Smooth muscle cell (in vitro differentiated cells): ENCODE measurements at regions not wholly inside any gene's neighbourhood (a gene's known extent, or its start where the extent isn't known, plus 50 kb on each side); places are given as distances from the start of the nearest gene placed in this dataset.

Experiments used
- DNase-seq: peaks from one replicate; lab custom pipeline; 2025; ENCODE audit not compliant: unreplicated experiment; lab: John Stamatoyannopoulos, UW
- H2AFZ ChIP-seq: fragments of 200-600 bp; sonication (generic); 2 replicates; pipeline ENCODE4 v1.6.0; 2016; ENCODE audit warnings: antibody characterized with exemption, low read depth, mild to moderate bottlenecking
- H3F3A ChIP-seq: fragments of 200-600 bp; sonication (generic); 2 replicates; pipeline ENCODE4 v1.6.0; 2017; ENCODE audit warnings: antibody characterized with exemption, low read depth
- H3K27ac ChIP-seq: fragments of 200-600 bp; sonication (generic); 2 replicates; pipeline ENCODE4 v1.5.1; 2016; ENCODE audit warnings: low read depth, mild to moderate bottlenecking
- H3K27me3 ChIP-seq: fragments of 200-600 bp; sonication (generic); 2 replicates; pipeline ENCODE4 v1.6.1; 2016; ENCODE audit warnings: low read depth, mild to moderate bottlenecking
- H3K36me3 ChIP-seq: fragments of 200-600 bp; sonication (generic); 2 replicates; pipeline ENCODE4 v1.5.1; 2016; ENCODE audit warnings: low read depth
- H3K4me1 ChIP-seq: fragments of 200-600 bp; sonication (generic); 2 replicates; pipeline ENCODE4 v1.5.1; 2016; ENCODE audit warnings: low read depth
- H3K4me2 ChIP-seq: fragments of 200-600 bp; sonication (generic); 2 replicates; pipeline ENCODE4 v1.6.0; 2016; ENCODE audit warnings: mild to moderate bottlenecking
- H3K4me3 ChIP-seq: fragments of 200-600 bp; sonication (generic); 2 replicates; pipeline ENCODE4 v1.5.1; 2016; ENCODE audit warnings: mild to moderate bottlenecking
- H3K79me2 ChIP-seq: fragments of 200-600 bp; sonication (generic); 2 replicates; pipeline ENCODE4 v1.6.0; 2016; ENCODE audit warnings: low read depth, mild to moderate bottlenecking
- H3K9ac ChIP-seq: fragments of 200-600 bp; sonication (generic); 2 replicates; pipeline ENCODE4 v1.6.0; 2016; ENCODE audit warnings: low read depth
- H3K9me3 ChIP-seq: fragments of 200-600 bp; sonication (generic); replicated peaks from 2 replicates; pipeline ENCODE4 v1.5.1; 2016; ENCODE audit warnings: low read depth
- H4K20me1 ChIP-seq: fragments of 200-600 bp; sonication (generic); 2 replicates; pipeline ENCODE4 v1.6.0; 2016; ENCODE audit warnings: low read depth
- CTCF ChIP-seq: fragments of 200-600 bp; sonication (generic); IDR thresholded peaks from 2 replicates; pipeline ENCODE4 v1.5.1; 2017; ENCODE audit warnings: borderline replicate concordance, mild to moderate bottlenecking, antibody characterized with exemption; ENCODE audit not compliant: insufficient read depth, poor library complexity, severe bottlenecking
- WGBS: methylation state at CpG from one replicate; pipeline ENCODE4 v1.1.7; 2016; ENCODE audit warnings: low lambda C conversion rate; 5-methylcytosine and 5-hydroxymethylcytosine counted together

DNA sequence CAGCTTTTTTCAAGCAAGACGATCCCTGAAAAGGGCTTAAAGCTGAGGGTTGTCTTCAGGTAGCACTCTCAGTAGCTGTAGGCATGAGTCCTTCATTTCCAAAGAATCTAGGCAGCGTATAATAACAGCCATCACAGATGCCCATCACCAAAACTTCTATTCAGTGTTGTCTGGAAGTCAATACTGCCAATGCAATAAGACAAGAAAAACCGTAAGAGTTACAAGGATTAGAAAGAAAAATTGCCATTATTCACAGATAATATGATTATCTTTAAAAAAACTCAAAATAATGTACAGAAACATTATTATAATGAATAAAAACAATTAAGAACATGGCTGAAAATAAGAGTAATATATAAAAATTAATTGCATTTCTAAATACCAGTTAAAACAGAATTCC lies 208.2 kb upstream of the ADRA1B start:
- H3K79me2 ChIP-seq = no peaks in the 10 kb centered on the region
- no peak overlapping the region for H3K4me2 ChIP-seq
- TF ChIP-seq CTCF = no peak
- 84% methylated on average over 3 of the region's 3 CpGs for whole genome bisulfite sequencing
- H3K4me3 ChIP-seq = no peak overlapping the region
- no peak overlapping the region for H2AFZ ChIP-seq
- no peak overlapping the region for H3K9ac ChIP-seq
- H3K27ac ChIP-seq = no peak overlapping the region
- no peak for DNase-seq
- H3K27me3 ChIP-seq = no peaks in the 10 kb centered on the region
- H3K9me3 ChIP-seq = no peaks in the 10 kb centered on the region
- H3F3A ChIP-seq = no peaks in the 10 kb centered on the region
- no peaks in the 10 kb centered on the region for H3K4me1 ChIP-seq
- no peaks in the 10 kb centered on the region for H3K36me3 ChIP-seq
- H4K20me1 ChIP-seq = no peaks in the 10 kb centered on the region

GRCh38 chr5:159712672-159713071 lies 203.6 kb upstream of the ADRA1B start:
- H3K4me1 ChIP-seq = no peaks in the 10 kb centered on the region
- no peak for TF ChIP-seq CTCF
- no peaks in the 10 kb centered on the region for H3K79me2 ChIP-seq
- peak overlapping the region; percentile 32 for H3K27ac ChIP-seq
- no peaks in the 10 kb centered on the region for H3K36me3 ChIP-seq
- H3K9me3 ChIP-seq = no peaks in the 10 kb centered on the region
- H3K4me2 ChIP-seq = peak overlapping the region; percentile 19
- H4K20me1 ChIP-seq = no peaks in the 10 kb centered on the region
- WGBS = 39% methylated on average over 5 of the region's 5 CpGs
- H3K9ac ChIP-seq = no peak overlapping the region
- no peak overlapping the region for H2AFZ ChIP-seq
- no peaks in the 10 kb centered on the region for H3K27me3 ChIP-seq
- no peaks in the 10 kb centered on the region for H3F3A ChIP-seq
- no peak for DNase-seq
- no peak overlapping the region for H3K4me3 ChIP-seq

- Histone ChIP-seq H3K4me3 (no peak overlapping the region), H3K79me2 (no peaks in the 10 kb centered on the region), H3F3A (no peaks in the 10 kb centered on the region), H4K20me1 (no peaks in the 10 kb centered on the region), H3K4me2 (peak overlapping the region; percentile 19), H3K4me1 (no peaks in the 10 kb centered on the region), H3K9ac (no peak overlapping the region), H2AFZ (no peak overlapping the region), H3K36me3 (no peaks in the 10 kb centered on the region), H3K27ac (peak overlapping the region; percentile 32), H3K27me3 (no peaks in the 10 kb centered on the region), H3K9me3 (no peaks in the 10 kb centered on the region)
- TF ChIP-seq CTCF = no peak
- no peak for DNase-seq
Observed at GRCh38 chr5:159713254-159713653, 203.0 kb upstream of the ADRA1B start.

- H3K79me2 ChIP-seq = no peaks in the 10 kb centered on the region
- 100% methylated on average over 2 of the region's 2 CpGs for WGBS
- H3K9me3 ChIP-seq = no peaks in the 10 kb centered on the region
- DNase-seq = no peak
- no peaks in the 10 kb centered on the region for H3K36me3 ChIP-seq
- no peak overlapping the region for H3K9ac ChIP-seq
- no peak for TF ChIP-seq CTCF
- H3K4me2 ChIP-seq = no peak overlapping the region
- no peak overlapping the region for H2AFZ ChIP-seq
- H3K27ac ChIP-seq = no peak overlapping the region
- no peak overlapping the region for H3K4me3 ChIP-seq
- H4K20me1 ChIP-seq = no peaks in the 10 kb centered on the region
- H3F3A ChIP-seq = no peaks in the 10 kb centered on the region
- H3K27me3 ChIP-seq = no peaks in the 10 kb centered on the region
- H3K4me1 ChIP-seq = no peaks in the 10 kb centered on the region
Observed at GRCh38 chr5:159713773-159714172, 202.5 kb upstream of the ADRA1B start.
